SW480 (cell line): ENCODE measurements at regions not wholly inside any gene's neighbourhood (a gene's known extent, or its start where the extent isn't known, plus 50 kb on each side); places are given as distances from the start of the nearest gene placed in this dataset.
"Not testable (repeated sequence)": the region's sequence is repeated elsewhere in the genome, so short reads cannot be mapped to it uniquely, and the experiment has no call there.

Experiments
- DNase-seq: peaks from one replicate; pipeline ENCODE4 v3.0.0-alpha.2; 2016; ENCODE audit warnings: low spot score

DNA sequence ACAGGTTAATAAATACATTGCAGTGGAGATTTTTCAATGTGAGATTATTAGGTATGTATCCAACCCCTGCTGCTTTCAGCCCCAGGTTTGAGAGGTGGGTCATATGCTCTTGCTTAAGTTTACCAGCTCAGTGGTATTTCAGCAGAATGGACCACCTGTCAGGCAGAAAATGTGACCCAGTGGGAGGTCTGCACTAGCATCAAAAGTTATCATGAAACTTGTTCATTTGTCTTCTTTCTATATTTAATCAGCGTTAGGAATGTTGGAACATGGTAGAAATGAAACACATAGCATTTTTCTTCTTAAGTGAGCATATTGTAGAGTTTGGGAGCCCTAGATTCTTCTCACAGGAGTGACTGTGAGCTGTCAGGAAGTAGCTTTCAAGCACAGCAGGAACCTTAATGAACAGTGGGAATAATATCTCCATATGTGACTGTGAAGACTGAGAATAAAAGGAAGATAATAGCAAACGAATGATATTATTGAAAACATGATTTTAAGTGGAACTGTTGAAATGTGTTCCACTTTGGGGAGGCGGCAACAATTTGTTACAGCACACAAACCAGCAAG lies 596.9 kb upstream of the CDH6 start:
- no peak for DNase-seq

DNA sequence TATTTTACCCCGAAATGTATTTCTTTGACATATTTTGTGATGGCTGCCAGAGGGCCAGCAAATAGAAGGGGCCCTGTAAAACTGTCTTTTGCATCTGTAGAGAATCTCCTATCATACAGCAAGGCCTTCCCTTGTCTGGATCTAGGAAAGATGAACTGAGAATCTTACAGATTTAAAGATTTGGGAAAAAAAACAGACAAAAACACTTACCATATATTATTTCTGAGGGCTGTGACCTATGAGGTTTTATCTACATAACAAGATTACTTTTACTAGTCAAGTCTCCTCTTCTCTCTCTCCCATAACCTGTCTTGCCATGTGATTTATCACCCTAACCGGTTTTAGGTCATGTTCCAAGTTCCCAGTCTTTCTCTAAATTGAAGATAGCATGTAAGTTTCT lies 599.2 kb upstream of the CDH6 start:
- no peak for DNase-seq

DNA sequence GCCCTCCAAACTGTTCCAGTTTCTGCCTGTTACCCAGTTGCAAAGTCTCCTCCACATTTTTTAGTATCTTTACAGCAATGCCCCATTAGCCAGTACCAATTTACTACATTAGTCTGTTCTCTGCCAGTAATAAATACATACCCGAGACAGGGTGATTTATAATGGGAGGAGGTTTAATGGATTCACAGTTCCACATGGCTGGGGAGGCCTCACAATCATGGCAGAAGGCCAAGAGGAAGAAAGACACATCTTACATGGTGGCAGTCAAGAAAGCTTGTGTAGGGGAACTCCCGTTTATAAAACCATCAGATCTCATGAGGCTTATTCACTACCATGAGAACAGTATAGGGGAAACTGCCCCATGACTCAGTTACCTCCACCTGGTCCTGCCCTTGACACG lies 600.7 kb upstream of the CDH6 start:
- DNase-seq: no peak

DNA sequence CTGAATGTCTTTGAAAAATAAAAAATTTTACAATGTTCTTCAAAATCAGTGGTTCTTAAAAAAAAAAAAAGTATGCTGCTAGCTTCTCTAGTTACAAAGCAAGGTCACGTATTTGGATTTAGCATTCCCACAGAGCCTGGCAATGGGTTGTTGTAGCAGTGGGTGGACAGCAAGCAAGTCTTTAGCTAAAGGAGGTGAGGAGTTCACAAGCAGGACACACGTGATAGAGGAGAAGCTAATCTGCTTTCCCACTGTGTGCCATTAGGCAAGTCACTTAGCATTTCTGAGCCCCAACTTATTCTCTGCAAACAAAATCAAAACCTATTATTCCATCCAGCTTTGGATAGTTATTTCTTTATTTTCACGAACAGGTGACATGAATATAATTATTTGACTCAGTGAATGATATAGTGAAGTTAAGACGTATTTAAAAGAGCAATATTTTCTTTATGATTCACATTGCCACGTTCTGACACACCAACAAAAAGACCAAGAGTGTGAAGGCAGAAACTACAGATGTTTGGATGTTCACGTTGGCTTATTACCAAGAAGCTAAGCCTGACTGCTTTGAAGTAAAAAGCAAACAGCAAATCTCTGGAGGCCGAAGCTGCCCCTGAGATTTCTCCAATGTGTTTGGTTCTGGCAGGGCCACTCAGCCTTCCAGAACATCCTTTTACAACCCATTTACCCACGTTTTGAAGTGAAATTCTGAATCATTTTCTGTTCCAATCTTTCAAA lies 612.1 kb upstream of the CDH6 start:
- no peak for DNase-seq

DNA sequence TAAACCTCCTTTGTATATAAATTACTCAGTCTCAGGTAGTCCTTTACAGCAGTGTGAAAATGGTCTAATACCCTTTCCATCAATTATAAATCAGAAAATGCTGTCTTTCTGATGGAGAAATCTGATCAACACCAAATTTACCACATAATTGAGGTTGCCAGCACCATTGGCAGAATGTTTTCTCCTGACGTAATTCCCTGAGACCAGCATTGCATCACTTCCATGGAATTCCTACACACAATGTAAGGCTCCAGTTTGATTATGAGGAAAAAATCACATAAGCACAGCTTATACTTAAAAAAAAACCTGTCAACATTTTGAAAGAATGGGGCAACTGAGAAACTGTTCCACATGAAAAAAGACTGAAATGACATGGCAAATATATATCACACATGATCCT lies 618.7 kb upstream of the CDH6 start:
- no peak for DNase-seq

DNA sequence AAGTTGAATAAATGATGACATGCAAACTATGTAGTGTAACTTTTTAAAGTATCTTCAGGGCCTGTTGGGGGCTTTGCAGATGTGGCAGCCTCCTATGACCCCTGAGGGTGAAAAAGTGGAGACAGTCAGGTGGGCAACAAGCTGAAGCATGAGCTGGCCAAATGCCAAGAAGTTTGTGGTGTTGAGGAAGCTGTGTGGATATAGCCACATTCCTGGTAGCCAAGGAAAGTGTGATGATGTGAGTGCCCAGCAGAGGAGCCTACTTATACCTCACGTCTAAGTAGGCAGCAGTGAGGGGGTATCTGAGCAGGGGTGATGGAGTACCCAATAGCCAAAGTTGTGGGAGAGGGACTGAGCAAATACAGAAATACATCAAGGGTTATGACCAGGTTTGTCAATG lies 621.2 kb upstream of the CDH6 start:
- no peak for DNase-seq

DNA sequence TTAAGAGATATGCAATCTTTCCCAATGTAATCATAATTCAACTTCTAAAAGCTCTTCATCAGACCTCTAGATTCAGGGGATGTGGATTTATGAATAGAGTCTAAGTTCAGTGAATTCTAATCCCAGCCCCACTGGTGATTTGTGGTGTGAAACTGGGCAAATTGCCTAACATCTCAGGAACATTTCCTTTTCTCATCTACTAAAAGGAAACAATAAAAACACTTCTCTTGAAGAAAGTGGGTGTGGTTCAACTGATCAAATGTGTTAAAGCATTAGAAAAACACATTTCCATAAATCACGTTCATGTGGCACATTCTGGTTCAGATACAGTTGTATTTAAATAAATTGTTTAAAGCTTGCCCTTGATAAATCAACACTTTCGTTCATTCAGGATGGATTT lies 631.7 kb upstream of the CDH6 start:
- DNase-seq: no peak

DNA sequence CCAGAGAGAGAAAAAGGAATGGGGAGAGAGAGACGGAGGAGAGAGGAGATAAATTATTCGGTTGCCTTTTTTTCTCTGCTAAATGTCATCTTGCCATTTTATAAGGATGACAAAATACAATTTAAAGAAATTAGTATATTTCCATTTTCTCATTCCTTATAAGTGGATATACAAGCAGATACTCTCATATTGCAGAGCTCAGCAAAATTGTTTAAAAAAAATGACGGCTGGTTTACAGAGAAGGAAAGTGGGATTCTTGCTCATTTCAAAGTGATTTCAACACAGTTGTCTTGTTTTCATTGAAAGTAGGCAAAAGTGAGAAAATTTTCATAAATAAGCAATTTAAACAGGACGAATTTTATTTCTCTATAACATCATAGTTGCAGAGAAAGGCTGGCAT lies 641.9 kb upstream of the CDH6 start:
- DNase-seq: no peak

DNA sequence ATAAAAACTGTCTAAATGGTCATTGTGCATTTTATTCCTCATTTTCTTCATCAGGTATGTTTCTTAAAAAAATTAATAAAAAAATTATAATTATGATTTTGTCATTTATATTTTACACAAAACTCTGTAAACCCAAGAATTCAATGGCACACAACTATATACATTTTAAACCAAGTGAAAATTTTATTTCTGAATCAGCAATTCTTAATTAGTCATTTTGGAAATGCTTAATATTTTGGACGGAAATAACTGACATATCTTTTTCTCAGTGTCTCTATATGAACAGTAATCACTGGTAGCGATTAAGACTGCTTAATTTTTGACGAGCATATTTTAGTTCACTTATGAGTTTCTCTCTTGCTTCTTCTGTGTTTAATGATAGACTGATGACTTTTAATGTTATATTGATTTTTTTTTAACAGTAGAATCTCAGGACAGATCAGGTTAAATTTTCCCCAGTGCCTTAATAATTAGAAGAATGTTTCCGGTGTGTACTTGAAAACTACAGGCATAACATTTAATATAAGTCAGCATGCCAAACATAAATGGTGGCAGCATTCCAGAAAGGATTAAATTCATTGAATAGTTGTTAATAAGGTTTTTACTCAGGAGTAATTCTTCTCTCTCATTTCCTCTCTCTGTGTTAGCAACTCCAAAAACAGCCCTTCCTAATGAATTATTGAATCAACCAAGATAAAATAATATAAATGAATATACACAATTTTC lies 644.7 kb upstream of the CDH6 start:
- DNase-seq: no peak

DNA sequence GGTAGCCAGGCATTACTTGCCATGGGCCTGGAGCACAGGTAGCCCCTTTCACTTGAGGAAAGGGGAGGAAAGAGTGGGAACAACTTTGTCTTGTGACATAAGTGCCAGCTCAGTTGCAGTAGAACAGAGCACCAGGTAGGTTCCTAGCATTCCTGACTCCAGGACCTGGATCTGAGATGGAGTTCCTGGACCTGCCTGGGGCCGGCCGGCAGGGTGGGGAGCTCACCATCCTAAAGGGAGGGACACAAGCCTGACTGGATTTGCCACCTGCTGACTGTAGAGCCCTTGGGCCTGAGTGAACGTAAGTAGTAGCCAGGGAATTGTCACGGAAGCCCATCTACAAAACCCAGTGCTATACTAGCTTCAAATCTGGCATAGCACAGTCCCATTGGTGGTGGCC lies 653.3 kb upstream of the CDH6 start:
- DNase-seq: no peak

DNA sequence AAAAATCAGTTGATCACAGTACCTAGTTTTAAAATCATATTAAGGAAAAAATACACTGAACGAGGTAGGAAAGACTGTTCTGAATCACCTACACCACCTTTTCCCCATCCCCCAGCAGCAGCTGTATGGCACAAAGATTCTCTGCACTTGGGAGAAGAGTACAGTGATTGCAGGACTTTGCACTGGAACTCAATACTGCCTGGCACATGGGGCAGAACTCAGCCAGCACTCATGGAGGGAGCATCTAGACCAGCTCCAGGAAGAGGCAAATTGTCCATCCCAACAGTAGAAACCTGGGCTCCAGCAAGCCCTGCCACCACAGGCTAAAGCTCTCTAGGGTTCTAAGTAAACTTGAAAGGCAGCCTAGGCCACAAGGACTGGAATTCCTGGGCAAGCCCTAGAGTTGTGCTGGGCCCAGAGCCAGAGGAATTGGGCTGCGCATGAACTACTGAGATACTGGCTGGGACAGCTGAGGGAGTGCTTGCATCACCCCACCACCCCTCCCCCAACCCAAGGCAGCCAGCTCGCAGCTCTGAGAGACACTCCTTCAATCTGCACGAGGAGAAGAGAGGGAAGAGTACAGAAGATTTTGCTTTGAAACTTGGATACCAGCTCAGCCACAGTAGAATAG lies 654.4 kb upstream of the CDH6 start:
- DNase-seq: no peak

DNA sequence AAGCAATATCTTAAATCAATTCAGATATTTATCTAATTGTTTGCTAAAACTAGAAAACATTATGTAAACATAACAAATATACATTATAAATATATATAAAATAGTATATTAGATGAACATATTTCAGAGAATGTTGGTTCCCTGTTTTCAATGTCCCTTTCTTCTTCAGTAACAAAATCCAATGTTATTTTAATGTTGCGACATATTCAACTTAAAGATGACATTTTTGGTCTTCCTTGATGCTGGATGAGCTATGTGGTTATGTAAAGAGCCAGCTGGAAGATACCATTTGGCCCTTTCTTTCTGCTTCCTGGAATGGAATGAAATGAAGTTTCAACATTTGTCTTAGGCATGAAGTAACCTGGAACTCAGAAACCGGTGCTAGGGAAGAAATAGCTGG lies 668.1 kb upstream of the CDH6 start:
- no peak for DNase-seq

DNA sequence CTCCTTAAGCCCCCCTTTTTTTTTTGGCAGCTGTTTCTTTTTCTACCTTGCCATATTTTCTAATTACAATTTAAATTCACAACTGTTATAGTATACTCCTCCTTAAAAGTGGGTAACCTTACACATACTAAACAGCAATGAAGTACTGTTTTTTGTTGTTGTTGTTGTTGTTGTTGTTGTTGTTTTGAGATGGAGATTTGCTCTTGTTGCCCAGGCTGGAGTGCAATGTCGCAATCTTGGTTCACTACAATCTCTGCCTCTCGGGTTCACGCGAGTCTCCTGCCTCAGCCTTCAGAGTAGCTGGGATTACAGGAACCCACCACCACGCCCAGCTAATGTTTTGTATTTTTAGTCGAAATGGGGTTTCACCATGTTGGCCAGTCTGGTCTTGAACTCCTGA lies 669.1 kb upstream of the CDH6 start:
- no peak for DNase-seq

DNA sequence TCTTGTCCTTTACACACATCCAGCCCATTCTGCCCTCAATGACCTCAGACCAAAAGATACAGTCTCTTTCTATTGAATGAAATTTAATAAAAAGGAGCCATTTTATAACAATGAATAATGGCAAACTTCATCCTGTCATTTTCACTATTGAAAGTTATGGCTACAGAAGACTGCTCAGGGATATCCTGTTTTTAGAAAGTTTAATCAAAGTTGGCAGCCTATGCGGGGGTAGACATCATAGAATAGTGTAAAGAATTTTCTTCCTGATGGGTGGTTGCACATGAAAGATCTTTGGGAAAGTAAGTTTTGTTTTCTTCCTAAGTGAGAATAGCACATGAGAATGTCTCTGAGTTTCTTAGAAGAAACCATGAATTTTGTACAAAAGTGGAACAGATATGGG lies 670.4 kb upstream of the CDH6 start:
- no peak for DNase-seq

DNA sequence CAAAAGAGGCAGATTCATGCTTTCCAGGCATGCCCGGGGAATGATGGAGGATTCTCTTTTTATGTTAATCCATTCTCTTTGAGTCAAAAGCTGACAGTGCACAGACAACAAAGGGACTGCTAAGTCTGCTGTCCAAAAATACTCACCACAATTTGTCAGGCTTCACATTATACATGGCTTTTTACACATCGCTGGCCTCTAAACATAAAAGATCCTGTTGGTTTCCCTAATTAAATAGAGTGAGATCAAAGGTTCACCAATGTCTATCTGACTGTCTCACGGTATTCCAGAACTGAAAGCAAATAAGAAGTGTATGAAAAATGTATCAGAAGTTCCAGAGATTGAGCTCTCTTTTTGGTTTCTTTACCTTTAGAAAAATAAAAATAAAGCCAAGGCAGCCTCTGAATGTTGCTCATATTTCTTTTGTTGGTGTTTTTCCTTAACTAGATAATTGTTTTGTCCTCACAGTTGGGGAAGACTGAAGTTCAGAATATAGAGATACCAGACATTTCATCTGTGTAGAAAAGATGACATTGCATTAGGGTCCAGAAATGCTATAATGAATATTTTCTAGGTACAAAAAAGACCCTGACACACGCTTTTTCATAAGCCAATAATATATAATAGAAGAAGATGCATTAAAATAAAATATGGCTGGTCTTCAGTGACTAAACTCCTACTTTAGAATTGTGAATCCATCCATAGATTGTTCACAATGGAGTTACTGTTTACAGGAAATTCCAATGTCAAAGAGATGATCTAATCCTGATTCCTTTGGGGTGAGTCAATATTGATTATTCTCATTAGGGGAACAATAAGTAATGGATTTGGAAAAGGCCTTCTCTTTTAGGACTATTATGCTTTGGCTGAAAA lies 688.2 kb upstream of the CDH6 start:
- DNase-seq: peak; percentile 89

DNA sequence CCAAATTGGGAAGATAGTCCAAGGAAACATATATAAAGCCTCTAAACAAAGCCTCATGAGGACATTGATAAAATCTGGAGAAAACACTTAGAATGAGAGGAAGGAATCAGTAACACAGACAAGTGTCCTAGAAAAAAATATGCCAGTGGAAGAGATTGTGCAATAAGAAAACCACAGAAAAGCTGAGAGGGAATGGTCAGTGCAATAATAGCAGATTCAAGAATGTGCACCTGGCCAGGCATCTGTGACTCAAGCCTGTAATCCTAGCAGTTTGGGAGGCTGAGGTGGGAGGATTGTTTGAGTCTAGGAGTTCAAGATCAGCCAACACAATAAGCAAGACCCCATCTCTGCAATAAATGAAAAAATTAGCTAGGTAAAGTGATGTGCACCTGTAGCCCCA lies 691.2 kb upstream of the CDH6 start:
- peak; percentile 25 for DNase-seq

DNA sequence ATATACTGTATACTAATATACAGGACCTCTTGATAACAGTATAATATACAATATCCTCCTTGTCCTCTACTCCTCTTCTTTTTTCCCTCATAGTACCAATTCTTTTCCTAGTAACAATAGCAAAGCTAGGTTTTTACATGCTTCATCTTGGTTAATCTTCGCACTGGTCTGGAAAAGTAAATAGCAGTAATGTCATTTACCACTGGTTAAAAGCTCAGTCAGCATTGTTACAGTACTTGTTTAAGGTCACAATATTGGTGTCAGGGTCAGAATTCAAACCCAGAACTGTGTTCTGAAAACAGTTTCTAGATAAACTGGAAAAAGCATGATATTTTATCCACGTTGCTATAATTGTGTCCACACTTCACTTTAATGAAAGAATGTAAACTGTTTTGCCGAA lies 692.4 kb upstream of the CDH6 start:
- no peak for DNase-seq

DNA sequence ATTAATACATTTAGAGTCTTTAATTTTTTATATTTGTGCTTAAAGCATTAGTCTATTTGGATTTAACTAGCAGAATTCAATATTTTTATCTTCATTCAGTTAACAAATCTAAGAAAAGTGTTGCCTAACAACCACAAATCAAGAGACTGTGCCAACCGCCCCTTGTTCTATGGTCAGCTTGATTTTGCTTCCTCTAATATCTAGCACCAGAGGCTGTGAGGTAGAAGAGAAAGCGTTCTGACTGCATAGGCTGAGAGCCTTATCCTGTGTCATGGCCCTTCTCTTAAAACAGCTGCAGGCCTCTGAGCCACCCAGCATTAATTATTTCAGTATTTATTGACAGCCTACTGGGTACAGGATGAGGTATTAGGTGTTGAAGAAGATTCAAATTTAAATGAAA lies 693.0 kb upstream of the CDH6 start:
- no peak for DNase-seq

DNA sequence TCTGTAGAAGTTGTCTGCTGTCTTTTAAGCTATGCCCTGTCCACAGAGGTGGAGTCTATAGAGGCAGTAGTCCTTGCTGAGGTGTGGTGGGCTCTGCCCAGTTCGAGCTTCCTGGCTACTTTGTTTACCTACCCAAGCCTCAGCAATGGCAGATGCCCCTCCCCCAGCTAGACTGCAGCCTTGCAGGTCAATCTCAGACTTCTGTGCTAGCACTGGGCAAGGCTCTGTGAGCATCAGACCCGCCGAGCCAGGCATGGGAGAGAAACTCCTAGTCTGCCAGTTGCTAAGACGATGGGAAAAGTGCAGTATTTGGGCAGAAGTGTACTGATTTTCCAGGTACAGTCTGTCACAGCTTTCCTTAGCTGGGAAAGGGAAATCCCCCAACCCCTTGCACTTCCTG lies 694.1 kb upstream of the CDH6 start:
- DNase-seq: no peak

DNA sequence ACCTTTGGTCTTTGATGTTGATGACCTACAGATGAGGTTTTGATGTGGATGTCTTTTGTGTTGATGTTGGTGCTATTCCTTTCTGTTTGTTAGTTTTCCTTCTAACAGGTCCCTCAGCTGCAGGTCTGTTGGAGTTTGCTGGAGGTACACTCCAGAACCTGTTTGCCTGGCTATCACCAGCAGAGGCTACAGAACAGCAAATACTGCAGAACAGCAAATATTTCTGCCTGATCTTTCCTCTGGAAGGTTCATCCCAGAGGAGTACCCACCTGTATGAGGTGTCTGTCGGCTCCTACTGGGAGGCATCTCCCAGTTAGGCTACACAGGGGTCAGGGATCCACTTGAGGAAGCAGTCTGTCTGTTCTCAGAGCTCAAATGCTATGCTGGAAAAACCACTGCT lies 694.5 kb upstream of the CDH6 start:
- DNase-seq: no peak

DNA sequence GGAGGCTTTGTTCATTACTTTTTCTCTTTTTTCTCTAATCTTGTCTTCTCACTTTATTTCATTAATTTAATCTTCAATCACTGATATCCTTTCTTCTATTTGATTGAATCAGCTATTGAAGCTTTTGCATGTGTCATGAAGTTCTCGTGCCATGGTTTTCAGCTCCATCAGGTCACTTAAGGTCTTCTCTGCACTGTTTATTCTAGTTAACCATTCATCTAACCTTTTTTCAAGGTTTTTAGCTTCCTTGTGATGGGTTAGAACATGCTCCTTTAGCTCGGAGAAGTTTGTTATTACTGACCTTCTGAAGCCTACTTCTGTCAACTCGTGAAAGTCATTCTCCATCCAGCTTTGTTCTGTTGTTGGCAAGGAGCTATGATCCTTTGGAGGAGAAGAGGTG lies 695.0 kb upstream of the CDH6 start:
- DNase-seq: not testable (repeated sequence)

DNA sequence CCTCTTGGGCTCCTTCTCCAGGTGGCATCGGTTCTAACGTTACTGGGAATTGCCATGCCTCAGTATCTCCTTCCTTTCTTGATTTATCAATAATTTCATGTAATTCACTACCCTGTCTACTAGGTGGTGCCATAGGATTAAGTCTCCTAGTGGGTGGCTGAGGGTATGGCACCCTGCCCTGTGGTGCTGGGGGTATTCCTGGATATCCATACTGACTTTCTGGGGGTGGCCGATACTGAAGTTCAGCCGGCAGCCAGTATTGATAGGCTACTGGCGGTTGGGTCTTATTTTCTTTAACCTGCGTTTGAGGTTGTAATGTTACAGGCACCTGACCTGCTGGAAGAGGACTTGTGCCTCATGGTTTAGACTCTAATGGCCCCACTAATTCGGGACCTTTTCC lies 699.4 kb upstream of the CDH6 start:
- not testable (repeated sequence) for DNase-seq
